ENCODE measurements at regions not wholly inside any gene's neighbourhood (a gene's known extent, or its start where the extent isn't known, plus 50 kb on each side); places are given as distances from the start of the nearest gene placed in this dataset.
"Not testable (repeated sequence)": the region's sequence is repeated elsewhere in the genome, so short reads cannot be mapped to it uniquely, and the experiment has no call there.

GRCh38 chr19:22526661-22527272 lies 104.6 kb upstream of the ZNF98 start:
- Histone ChIP-seq H3K4me1 (ENCODE audit: insufficient read depth, low read length) (no peaks in the 10 kb centered on the region), H4K20me1 (ENCODE audit: insufficient read depth, low read length) (no peaks in the 10 kb centered on the region), H3K4me3 (ENCODE audit: low read depth in 1 of 2, low read length in 2 of 2) (no peak overlapping the region), H3K79me2 (ENCODE audit: insufficient read depth, low read length) (no peaks in the 10 kb centered on the region), H3K9ac (ENCODE audit: low read depth, low read length) (no peak overlapping the region), H3K36me3 (ENCODE audit: insufficient read depth, low read length) (no peaks in the 10 kb centered on the region), H3K27me3 (ENCODE audit: insufficient read depth, low read length, poor library complexity) (no peaks in the 10 kb centered on the region), H3K4me2 (ENCODE audit: insufficient read depth, low read length) (no peak overlapping the region), H2AFZ (ENCODE audit: low read depth, low read length) (no peak overlapping the region), H3K9me3 (ENCODE audit: insufficient read depth, low read length, severe bottlenecking) (peaks cover 12% of the 10 kb centered on the region), H3K27ac (ENCODE audit: low read length) (no peak overlapping the region)
- TF ChIP-seq CTCF (IDR thresholded peaks at IDR 0.05; ENCODE audit: borderline replicate concordance, extremely low read depth, low read length, poor library complexity, severe bottlenecking) (no peak), EZH2 (IDR thresholded peaks at IDR 0.05; ENCODE audit: borderline replicate concordance, low read depth, low read length, severe bottlenecking) (no peak)
- DNase-seq (no peak), ATAC-seq (ENCODE audit: insufficient read depth, low read depth) (no peak)

- ATAC-seq (ENCODE audit: insufficient read depth, low read depth) (peak; percentile 65), DNase-seq (peak; percentile 32)
- no peak overlapping the region for H3K4me3 ChIP-seq (ENCODE audit: low read depth in 1 of 2, low read length in 2 of 2)
- H3K27me3 ChIP-seq (ENCODE audit: insufficient read depth, low read length, poor library complexity): no peaks in the 10 kb centered on the region
- H3K36me3 ChIP-seq (ENCODE audit: insufficient read depth, low read length): no peaks in the 10 kb centered on the region
- H3K9ac ChIP-seq (ENCODE audit: low read depth, low read length): no peak overlapping the region
- no peaks in the 10 kb centered on the region for H4K20me1 ChIP-seq (ENCODE audit: insufficient read depth, low read length)
- TF ChIP-seq EZH2 (IDR thresholded peaks at IDR 0.05; ENCODE audit: borderline replicate concordance, low read depth, low read length, severe bottlenecking) (no peak), CTCF (IDR thresholded peaks at IDR 0.05; ENCODE audit: borderline replicate concordance, extremely low read depth, low read length, poor library complexity, severe bottlenecking) (no peak)
- H2AFZ ChIP-seq (ENCODE audit: low read depth, low read length): no peak overlapping the region
- no peak overlapping the region for H3K27ac ChIP-seq (ENCODE audit: low read length)
- H3K79me2 ChIP-seq (ENCODE audit: insufficient read depth, low read length): no peaks in the 10 kb centered on the region
- peaks cover 20% of the 10 kb centered on the region for H3K9me3 ChIP-seq (ENCODE audit: insufficient read depth, low read length, severe bottlenecking)
- no peaks in the 10 kb centered on the region for H3K4me1 ChIP-seq (ENCODE audit: insufficient read depth, low read length)
- no peak overlapping the region for H3K4me2 ChIP-seq (ENCODE audit: insufficient read depth, low read length)
These were observed 101.8 kb upstream of the ZNF98 start for GRCh38 chr19:22523940-22524339.

- H3K9ac ChIP-seq (ENCODE audit: low read depth, low read length); H3K79me2 ChIP-seq (ENCODE audit: insufficient read depth, low read length); H3K4me3 ChIP-seq (ENCODE audit: low read depth in 1 of 2, low read length in 2 of 2); H3K4me2 ChIP-seq (ENCODE audit: insufficient read depth, low read length); H3K27me3 ChIP-seq (ENCODE audit: insufficient read depth, low read length, poor library complexity); H4K20me1 ChIP-seq (ENCODE audit: insufficient read depth, low read length); H3K4me1 ChIP-seq (ENCODE audit: insufficient read depth, low read length); ATAC-seq (ENCODE audit: insufficient read depth, low read depth); DNase-seq; H3K27ac ChIP-seq (ENCODE audit: low read length); H3K36me3 ChIP-seq (ENCODE audit: insufficient read depth, low read length); H2AFZ ChIP-seq (ENCODE audit: low read depth, low read length): not testable (repeated sequence)
- H3K9me3 ChIP-seq (ENCODE audit: insufficient read depth, low read length, severe bottlenecking): peaks cover 43% of the 10 kb centered on the region
- peak; percentile 24 for TF ChIP-seq CTCF (IDR thresholded peaks at IDR 0.05; ENCODE audit: borderline replicate concordance, extremely low read depth, low read length, poor library complexity, severe bottlenecking)
These were observed 97.4 kb upstream of the ZNF98 start for GRCh38 chr19:22519562-22519961.

GRCh38 chr19:22519152-22519551 lies 97.0 kb upstream of the ZNF98 start:
- no peak for ATAC-seq (ENCODE audit: insufficient read depth, low read depth)
- peaks cover 43% of the 10 kb centered on the region for H3K9me3 ChIP-seq (ENCODE audit: insufficient read depth, low read length, severe bottlenecking)

More at GRCh38 chr19:22519152-22519551, 97.0 kb upstream of the ZNF98 start:
- Histone ChIP-seq H3K27ac (ENCODE audit: low read length) (no peak overlapping the region), H4K20me1 (ENCODE audit: insufficient read depth, low read length) (no peaks in the 10 kb centered on the region), H3K36me3 (ENCODE audit: insufficient read depth, low read length) (no peaks in the 10 kb centered on the region), H3K4me2 (ENCODE audit: insufficient read depth, low read length) (no peak overlapping the region), H3K4me3 (ENCODE audit: low read depth in 1 of 2, low read length in 2 of 2) (no peak overlapping the region), H3K9ac (ENCODE audit: low read depth, low read length) (no peak overlapping the region), H3K4me1 (ENCODE audit: insufficient read depth, low read length) (no peaks in the 10 kb centered on the region), H2AFZ (ENCODE audit: low read depth, low read length) (no peak overlapping the region), H3K79me2 (ENCODE audit: insufficient read depth, low read length) (no peaks in the 10 kb centered on the region), H3K27me3 (ENCODE audit: insufficient read depth, low read length, poor library complexity) (no peaks in the 10 kb centered on the region)
- DNase-seq: no peak
- no peak for TF ChIP-seq CTCF (IDR thresholded peaks at IDR 0.05; ENCODE audit: borderline replicate concordance, extremely low read depth, low read length, poor library complexity, severe bottlenecking)
- no peak for TF ChIP-seq EZH2 (IDR thresholded peaks at IDR 0.05; ENCODE audit: borderline replicate concordance, low read depth, low read length, severe bottlenecking)
